H1 (cell line): ENCODE measurements at regions not wholly inside any gene's neighbourhood (a gene's known extent, or its start where the extent isn't known, plus 50 kb on each side); places are given as distances from the start of the nearest gene placed in this dataset.

ENCODE experiments used
- CTCF ChIA-PET: fragments of 300-600 bp; sonication (Branson Sonifier 250); formaldehyde crosslinking; loops from one replicate; lab custom pipeline; 2021; ENCODE audit not compliant: partially characterized antibody; lab: Charles Lee
- POLR2A ChIA-PET: fragments of 300-600 bp; sonication (Branson Sonifier 250); formaldehyde crosslinking; loops from one replicate; lab custom pipeline; 2021; ENCODE audit warnings: inconsistent platforms; ENCODE audit not compliant: partially characterized antibody; lab: Charles Lee
- DNase-seq, 2 experiments: peaks; one replicate each; pipeline versions ENCODE4 v3.0.0 to v3.0.0-alpha.2; 2010 to 2022; ENCODE audit warnings: low spot score in 2 of 2, low read depth in 1 of 2, mixed read lengths in 1 of 2
- FAIRE-seq: peaks from 2 replicates; lab custom pipeline; 2011; peaks lifted over from hg19 to GRCh38; lab: Jason Lieb, UNC
- H2AFZ ChIP-seq: 2 replicates; pipeline ENCODE4 v1.8.1; 2012; ENCODE audit warnings: low read length, inconsistent platforms
- H2AK5ac ChIP-seq: 2 replicates; pipeline ENCODE4 v1.6.1; 2013; ENCODE audit warnings: low read depth, low read length
- H2BK120ac ChIP-seq: replicated peaks from 2 replicates; pipeline ENCODE3; 2013; ENCODE audit warnings: low read depth, low read length, inconsistent platforms
- H2BK12ac ChIP-seq: 2 replicates; pipeline ENCODE4 v1.6.1; 2013; ENCODE audit warnings: low read depth, low read length
- H2BK15ac ChIP-seq: 2 replicates; pipeline ENCODE4 v1.6.1; 2013; ENCODE audit warnings: low read length
- H2BK20ac ChIP-seq: 2 replicates; pipeline ENCODE4 v1.6.1; 2013; ENCODE audit warnings: low read length
- H2BK5ac ChIP-seq: 2 replicates; pipeline ENCODE4 v1.6.1; 2013; ENCODE audit warnings: low read depth, low read length
- H3K14ac ChIP-seq: 2 replicates; pipeline ENCODE4 v1.6.1; 2013; ENCODE audit warnings: inconsistent platforms; ENCODE audit not compliant: insufficient read length
- H3K18ac ChIP-seq: 2 replicates; pipeline ENCODE4 v1.6.1; 2013; ENCODE audit warnings: low read length; ENCODE audit errors: extremely low read depth
- H3K23ac ChIP-seq: 2 replicates; pipeline ENCODE4 v1.6.1; 2013; ENCODE audit warnings: inconsistent platforms; ENCODE audit not compliant: insufficient read length
- H3K23me2 ChIP-seq: 2 replicates; pipeline ENCODE4 v1.6.1; 2013; ENCODE audit warnings: low read depth, low read length
- H3K27ac ChIP-seq: 2 replicates; pipeline ENCODE4 v1.6.1; 2011; ENCODE audit warnings: low read depth, low read length, inconsistent platforms
- H3K27me3 ChIP-seq, 4 experiments: replicated peaks in 1 of 4; 1 replicate in 1 of 4; 2 replicates in 3 of 4; pipeline versions ENCODE4 v1.6.1 to v1.8.1; 2011 to 2013; ENCODE audit warnings: low read length in 3 of 4, mild to moderate bottlenecking in 3 of 4, inconsistent platforms in 2 of 4, mixed read lengths in 2 of 4, moderate library complexity in 1 of 4; ENCODE audit not compliant: control insufficient read depth in 3 of 4, insufficient read depth in 3 of 4; ENCODE audit errors: extremely low read depth in 1 of 4
- H3K36me3 ChIP-seq, 4 experiments: 2 replicates each; pipeline versions ENCODE4 v1.6.1 to v1.8.1; 2011 to 2013; ENCODE audit warnings: mild to moderate bottlenecking in 4 of 4, low read length in 3 of 4, moderate library complexity in 2 of 4, control low read depth in 1 of 4, inconsistent platforms in 1 of 4; ENCODE audit not compliant: insufficient read depth in 4 of 4, control insufficient read depth in 2 of 4
- H3K4ac ChIP-seq: replicated peaks from 2 replicates; pipeline ENCODE3; 2013; ENCODE audit warnings: low read length, low read depth, mixed read lengths, inconsistent platforms; ENCODE audit not compliant: insufficient read length
- H3K4me1 ChIP-seq, 4 experiments: replicated peaks in 1 of 4; 1 replicate in 1 of 4; 2 replicates in 3 of 4; pipeline versions ENCODE4 v1.6.1 to v1.8.1; 2011 to 2013; ENCODE audit warnings: low read length in 3 of 4, inconsistent platforms in 2 of 4, mixed read lengths in 1 of 4; ENCODE audit not compliant: insufficient read depth in 4 of 4, control insufficient read depth in 3 of 4
- H3K4me2 ChIP-seq, 2 experiments: 2 replicates each; pipeline versions ENCODE4 v1.6.1 to v1.8.1; 2011 to 2013; ENCODE audit warnings: low read depth in 2 of 2, low read length in 2 of 2, control low read depth in 1 of 2, inconsistent platforms in 1 of 2, mild to moderate bottlenecking in 1 of 2; ENCODE audit not compliant: insufficient read depth in 1 of 2
- H3K4me3 ChIP-seq, 4 experiments: fragments of 200-600, 300-600 bp in 1 of 4; sonication (generic), shearing (Covaris generic), sonication (Bioruptor Twin) in 1 of 4; 2 replicates each; pipeline versions ENCODE4 v1.5.1 to v1.8.1; 2011 to 2016; ENCODE audit warnings: low read length in 4 of 4, low read depth in 3 of 4, control low read depth in 2 of 4, inconsistent platforms in 2 of 4, mild to moderate bottlenecking in 2 of 4, mixed read lengths in 1 of 4, moderate library complexity in 1 of 4; ENCODE audit not compliant: insufficient read depth in 2 of 4; ENCODE audit errors: extremely low read depth in 1 of 4
- H3K56ac ChIP-seq: replicated peaks from 2 replicates; pipeline ENCODE3; 2013; ENCODE audit warnings: low read depth, mild to moderate bottlenecking, mixed read lengths, low read length, inconsistent platforms; ENCODE audit not compliant: insufficient read length
- H3K79me1 ChIP-seq: 2 replicates; pipeline ENCODE4 v1.6.1; 2013; ENCODE audit warnings: low read depth, low read length, control low read depth
- H3K79me2 ChIP-seq, 2 experiments: 2 replicates each; pipeline versions ENCODE4 v1.6.1 to v1.8.1; 2012 to 2013; ENCODE audit warnings: low read length in 2 of 2, mild to moderate bottlenecking in 2 of 2, inconsistent platforms in 1 of 2; ENCODE audit not compliant: insufficient read depth in 2 of 2, control insufficient read depth in 1 of 2
- H3K9ac ChIP-seq, 4 experiments: replicated peaks in 1 of 4; 1 replicate in 1 of 4; 2 replicates in 3 of 4; pipeline versions ENCODE4 v1.6.1 to v1.8.1; 2011 to 2013; ENCODE audit warnings: low read depth in 3 of 4, low read length in 3 of 4, control low read depth in 2 of 4, mild to moderate bottlenecking in 2 of 4, moderate library complexity in 2 of 4, inconsistent platforms in 1 of 4; ENCODE audit errors: extremely low read depth in 1 of 4
- H3K9me3 ChIP-seq, 2 experiments: 2 replicates each; pipeline versions ENCODE4 v1.6.1 to v1.8.1; 2012 to 2013; ENCODE audit warnings: mild to moderate bottlenecking in 2 of 2, moderate library complexity in 2 of 2, control low read depth in 1 of 2, inconsistent platforms in 1 of 2, low read depth in 1 of 2, low read length in 1 of 2, mixed read lengths in 1 of 2; ENCODE audit not compliant: insufficient read depth in 2 of 2
- H4K20me1 ChIP-seq, 2 experiments: replicated peaks in 1 of 2; 2 replicates each; pipeline versions ENCODE3 to v1.8.1; 2011 to 2013; ENCODE audit warnings: inconsistent platforms in 2 of 2, low read length in 2 of 2, mild to moderate bottlenecking in 1 of 2; ENCODE audit not compliant: insufficient read depth in 2 of 2, control insufficient read depth in 1 of 2
- H4K5ac ChIP-seq: 2 replicates; pipeline ENCODE4 v1.6.1; 2013; ENCODE audit warnings: low read length, low read depth, mixed read lengths, inconsistent platforms; ENCODE audit not compliant: insufficient read length
- H4K8ac ChIP-seq: 2 replicates; pipeline ENCODE4 v1.8.0; 2013; ENCODE audit warnings: mild to moderate bottlenecking, moderate library complexity, low read length, inconsistent platforms; ENCODE audit not compliant: insufficient read depth; ENCODE audit errors: extremely low read depth
- H4K91ac ChIP-seq: replicated peaks from 2 replicates; pipeline ENCODE3; 2013; ENCODE audit warnings: low read length, mixed read lengths, inconsistent platforms; ENCODE audit not compliant: insufficient read length
- SP4 ChIP-seq: IDR thresholded peaks from 2 replicates; pipeline ENCODE4 v1.6.1; 2012; ENCODE audit warnings: low read length, inconsistent platforms

DNA sequence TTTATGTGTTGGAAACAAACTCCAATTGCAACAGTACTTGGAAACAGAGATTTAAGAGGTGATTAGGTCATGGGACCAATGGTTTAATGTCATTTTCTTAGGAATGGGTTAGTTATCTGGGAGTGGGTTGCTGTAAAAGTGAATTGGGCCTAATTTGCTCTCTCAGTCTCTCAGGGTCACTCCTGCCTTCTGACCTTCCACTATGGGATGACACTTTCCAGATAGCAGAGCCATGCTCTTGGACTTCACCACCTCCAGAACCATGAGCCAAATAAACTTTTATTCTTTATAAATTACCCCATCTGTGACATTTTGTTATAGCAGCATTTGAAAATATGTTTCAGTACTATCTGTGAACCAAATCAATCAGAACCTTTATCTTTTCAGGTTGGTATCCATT, 1509.1 kb downstream of the REEP3 start:
- ChIA-PET CTCF (no interaction called here), POLR2A (no interaction called here)
- no peaks in the 10 kb centered on the region for H4K20me1 ChIP-seq
- H3K18ac ChIP-seq, result no peak overlapping the region
- FAIRE-seq (no peak), DNase-seq (no peak)
- H3K4me1 ChIP-seq, result no peaks in the 10 kb centered on the region; a peak in 1 of 7 replicates
- no peak overlapping the region for H2AK5ac ChIP-seq
- no peak overlapping the region for H3K23ac ChIP-seq
- no peaks in the 10 kb centered on the region for H3K23me2 ChIP-seq
- no peaks in the 10 kb centered on the region for H3K36me3 ChIP-seq
- H4K8ac ChIP-seq, result no peak overlapping the region
- H4K5ac ChIP-seq, result no peak overlapping the region
- no peak overlapping the region for H2BK5ac ChIP-seq
- H3K9me3 ChIP-seq, result peaks cover 0 to 4% of the 10 kb centered on the region in 2 experiments; a peak in 1 of 4 replicates
- no peak overlapping the region for H2BK120ac ChIP-seq
- no peak overlapping the region for H2AFZ ChIP-seq
- H2BK12ac ChIP-seq, result no peak overlapping the region
- no peak overlapping the region for H2BK15ac ChIP-seq
- H3K56ac ChIP-seq, result no peak overlapping the region
- no peaks in the 10 kb centered on the region for H3K79me2 ChIP-seq
- H3K4me2 ChIP-seq, result no peak overlapping the region
- H4K91ac ChIP-seq, result no peak overlapping the region
- no peak for TF ChIP-seq SP4
- H3K79me1 ChIP-seq, result no peaks in the 10 kb centered on the region
- no peak overlapping the region for H3K27ac ChIP-seq
- H3K14ac ChIP-seq, result no peak overlapping the region
- H3K9ac ChIP-seq, result no peak overlapping the region
- no peak overlapping the region for H3K4me3 ChIP-seq
- no peak overlapping the region for H2BK20ac ChIP-seq
- no peaks in the 10 kb centered on the region for H3K27me3 ChIP-seq
- H3K4ac ChIP-seq, result no peak overlapping the region
